IMR-90 (cell line): ENCODE measurements at regions not wholly inside any gene's neighbourhood (a gene's known extent, or its start where the extent isn't known, plus 50 kb on each side); places are given as distances from the start of the nearest gene placed in this dataset.

Experiments
- ATAC-seq: fragments of 200-7000 bp; cut with Tn5 transposase; 2 replicates; pipeline ENCODE4 v1.9.1; 2020; ENCODE audit warnings: low read depth, mild to moderate bottlenecking, moderate library complexity
- BruUV-seq: library from RNA; stranded (reverse); fragments of 400-500 nt; replicated peaks from 2 replicates; lab custom pipeline; 2021; lab: Mats Ljungman, UMichigan
- CTCF ChIA-PET: fragments of 300-600 bp; formaldehyde crosslinking; extraction: SDS; loops from one replicate; lab custom pipeline; 2021; ENCODE audit warnings: antibody characterized with exemption; lab: Yijun Ruan, JAX
- POLR2A ChIA-PET: fragments of 300-600 bp; sonication (Branson Sonifier 250); formaldehyde crosslinking; loops from one replicate; lab custom pipeline; 2022; ENCODE audit warnings: antibody characterized with exemption; ENCODE audit not compliant: unreplicated experiment; lab: Charles Lee
- DNase-seq: peaks from one replicate; pipeline ENCODE4 v3.0.0; 2013
- H2AFZ ChIP-seq: replicated peaks from 2 replicates; pipeline ENCODE3; 2013; ENCODE audit warnings: low read length, mild to moderate bottlenecking; ENCODE audit not compliant: poor library complexity
- H2AK5ac ChIP-seq: 2 replicates; pipeline ENCODE4 v1.6.1; 2013; ENCODE audit warnings: low read depth, low read length, inconsistent platforms
- H2AK9ac ChIP-seq: replicated peaks from 2 replicates; pipeline ENCODE3; 2013; ENCODE audit warnings: mild to moderate bottlenecking, low read depth, low read length, moderate library complexity; ENCODE audit not compliant: poor library complexity
- H2BK120ac ChIP-seq: 2 replicates; pipeline ENCODE4 v1.6.1; 2013; ENCODE audit warnings: low read depth, low read length, inconsistent platforms
- H2BK15ac ChIP-seq: 3 replicates; pipeline ENCODE4 v1.6.1; 2013; ENCODE audit warnings: low read depth, low read length, inconsistent platforms
- H2BK20ac ChIP-seq: 2 replicates; pipeline ENCODE4 v1.6.1; 2013; ENCODE audit warnings: low read depth, mild to moderate bottlenecking, inconsistent platforms, low read length, moderate library complexity
- H2BK5ac ChIP-seq: 2 replicates; pipeline ENCODE4 v1.6.1; 2013; ENCODE audit warnings: mild to moderate bottlenecking, low read depth, low read length, inconsistent platforms; ENCODE audit not compliant: poor library complexity, severe bottlenecking
- H3K14ac ChIP-seq: replicated peaks from 2 replicates; pipeline ENCODE4 v1.6.1; 2013; ENCODE audit warnings: low read depth, low read length, inconsistent platforms
- H3K18ac ChIP-seq: 2 replicates; pipeline ENCODE4 v1.6.1; 2013; ENCODE audit warnings: low read depth, low read length, control low read depth
- H3K23ac ChIP-seq: 2 replicates; pipeline ENCODE4 v1.6.1; 2013; ENCODE audit warnings: low read depth, low read length, inconsistent platforms
- H3K27ac ChIP-seq: 2 replicates; pipeline ENCODE4 v1.5.1; 2013; ENCODE audit warnings: mild to moderate bottlenecking, control low read depth, low read length; ENCODE audit not compliant: insufficient read depth
- H3K27me3 ChIP-seq: 2 replicates; pipeline ENCODE4 v1.6.1; 2013; ENCODE audit warnings: low read length; ENCODE audit not compliant: control insufficient read depth, insufficient read depth
- H3K36me3 ChIP-seq: 2 replicates; pipeline ENCODE4 v1.6.1; 2013; ENCODE audit warnings: low read length, mixed read lengths; ENCODE audit not compliant: control insufficient read depth, insufficient read depth
- H3K4ac ChIP-seq: 2 replicates; pipeline ENCODE4 v1.6.1; 2013; ENCODE audit warnings: low read depth, low read length, inconsistent platforms
- H3K4me1 ChIP-seq: 2 replicates; pipeline ENCODE4 v1.6.1; 2013; ENCODE audit warnings: low read length, mixed read lengths; ENCODE audit not compliant: control insufficient read depth, insufficient read depth
- H3K4me2 ChIP-seq: 2 replicates; pipeline ENCODE4 v1.6.1; 2013; ENCODE audit warnings: low read depth, mild to moderate bottlenecking, control low read depth, low read length, moderate library complexity
- H3K4me3 ChIP-seq: 2 replicates; pipeline ENCODE4 v1.5.1; 2013; ENCODE audit warnings: low read depth, mild to moderate bottlenecking, control low read depth, low read length, moderate library complexity; ENCODE audit not compliant: insufficient read depth
- H3K56ac ChIP-seq: 2 replicates; pipeline ENCODE4 v1.6.1; 2013; ENCODE audit warnings: low read length, inconsistent platforms; ENCODE audit not compliant: insufficient read depth; ENCODE audit errors: extremely low read depth
- H3K79me1 ChIP-seq, 2 experiments: 2 replicates each; pipeline ENCODE4 v1.6.1; 2013; ENCODE audit warnings: low read length in 2 of 2, inconsistent platforms in 1 of 2, low read depth in 1 of 2
- H3K9ac ChIP-seq: 2 replicates; pipeline ENCODE4 v1.6.1; 2013; ENCODE audit warnings: low read depth, low read length, control low read depth
- H3K9me1 ChIP-seq: 2 replicates; pipeline ENCODE4 v1.6.1; 2013; ENCODE audit warnings: low read length, inconsistent platforms; ENCODE audit not compliant: insufficient read depth
- H3K9me3 ChIP-seq: 2 replicates; pipeline ENCODE4 v1.6.1; 2013; ENCODE audit warnings: low read length; ENCODE audit not compliant: control insufficient read depth, insufficient read depth
- H4K20me1 ChIP-seq: 2 replicates; pipeline ENCODE4 v1.6.1; 2013; ENCODE audit warnings: low read length, inconsistent platforms; ENCODE audit not compliant: insufficient read depth
- H4K5ac ChIP-seq: 2 replicates; pipeline ENCODE4 v1.6.1; 2013; ENCODE audit warnings: mild to moderate bottlenecking, low read depth, low read length, control low read depth
- H4K8ac ChIP-seq, 2 experiments: 2 replicates each; pipeline ENCODE4 v1.6.1; 2013; ENCODE audit warnings: low read depth in 2 of 2, low read length in 2 of 2, control low read depth in 1 of 2, inconsistent platforms in 1 of 2
- H4K91ac ChIP-seq: 2 replicates; pipeline ENCODE4 v1.6.1; 2013; ENCODE audit warnings: low read depth, low read length, inconsistent platforms; ENCODE audit not compliant: insufficient read depth
- BHLHE40 ChIP-seq: fragments of 150-350 bp; IDR thresholded peaks from 2 replicates; pipeline ENCODE4 v1.6.1; 2016; ENCODE audit warnings: mild to moderate bottlenecking, low read depth, low read length
- CEBPB ChIP-seq: IDR thresholded peaks from 2 replicates; pipeline ENCODE4 v1.6.1; 2012; ENCODE audit warnings: low read depth, low read length, improper control_type of control experiment
- CHD1 ChIP-seq: IDR thresholded peaks from 2 replicates; pipeline ENCODE4 v1.6.1; 2012; ENCODE audit warnings: low read depth, low read length, improper control_type of control experiment
- FOS ChIP-seq: fragments of 150-350 bp; IDR thresholded peaks from 2 replicates; pipeline ENCODE4 v1.6.1; 2016; ENCODE audit warnings: low read depth, low read length
- MAFK ChIP-seq: IDR thresholded peaks from 2 replicates; pipeline ENCODE4 v1.6.1; 2012; ENCODE audit warnings: low read depth, low read length, improper control_type of control experiment
- MAZ ChIP-seq: IDR thresholded peaks from 2 replicates; pipeline ENCODE4 v1.6.1; 2012; ENCODE audit warnings: low read depth, mild to moderate bottlenecking, low read length, improper control_type of control experiment, moderate library complexity, borderline replicate concordance
- MXI1 ChIP-seq: IDR thresholded peaks from 2 replicates; pipeline ENCODE4 v1.6.1; 2012; ENCODE audit warnings: low read depth, mild to moderate bottlenecking, low read length, moderate library complexity, borderline replicate concordance
- NFE2L2 ChIP-seq: fragments of 150-350 bp; IDR thresholded peaks from 2 replicates; pipeline ENCODE4 v1.6.1; 2016; ENCODE audit warnings: low read depth, mild to moderate bottlenecking, low read length
- RAD21 ChIP-seq: IDR thresholded peaks from 2 replicates; pipeline ENCODE4 v1.6.1; 2012; ENCODE audit warnings: low read length, improper control_type of control experiment
- RCOR1 ChIP-seq: IDR thresholded peaks from 2 replicates; pipeline ENCODE4 v1.6.1; 2012; ENCODE audit warnings: mild to moderate bottlenecking, low read length, improper control_type of control experiment; ENCODE audit not compliant: insufficient replicate concordance
- RFX5 ChIP-seq: IDR thresholded peaks from 2 replicates; pipeline ENCODE4 v1.8.0; 2012; ENCODE audit warnings: low read depth, mild to moderate bottlenecking, low read length, moderate library complexity
- SMC3 ChIP-seq: fragments of 150-350 bp; IDR thresholded peaks from 2 replicates; pipeline ENCODE4 v1.6.1; 2016; ENCODE audit warnings: low read depth, mild to moderate bottlenecking, antibody characterized with exemption, low read length, moderate library complexity
- whole genome bisulfite sequencing, 2 experiments: methylation state at CpG; one replicate each; pipeline versions ENCODE4 v1.1.5 to v1.1.7; 2013; ENCODE audit warnings: missing lambda C conversion rate in 2 of 2; ENCODE audit not compliant: insufficient read length in 1 of 2; ENCODE audit errors: extremely low coverage in 2 of 2; 5-methylcytosine and 5-hydroxymethylcytosine counted together
- dilution Hi-C: fragments of 300-500 bp; cut with HindIII; formaldehyde crosslinking; loops from one replicate; pipeline ENCODE4 v1.14.3; 2018; ENCODE audit warnings: low sequenced_read_pairs; ENCODE audit not compliant: unreplicated experiment
- in situ Hi-C: fragments of 300-500 bp; cut with MboI; formaldehyde crosslinking; loops from 3 replicates; pipeline ENCODE4 v1.14.3; 2019; ENCODE audit warnings: low sequenced_read_pairs, inconsistent platforms, mixed read lengths
- intact Hi-C: fragments of 100-400 bp; cut with micrococcal nuclease; formaldehyde crosslinking; loops from 2 replicates; pipeline ENCODE4 v1.10.0; 2022
- TF ChIP-seq, protein P1 (sequence below): fragments of 150-350 bp; IDR thresholded peaks from 2 replicates; pipeline ENCODE4 v1.6.1; 2017; ENCODE audit warnings: mild to moderate bottlenecking, antibody characterized with exemption, low read length, low read depth
- TF ChIP-seq, protein P2 (sequence below): fragments of 150-350 bp; IDR thresholded peaks from 2 replicates; pipeline ENCODE4 v1.6.1; 2016; ENCODE audit warnings: low read depth, mild to moderate bottlenecking, low read length, moderate library complexity, borderline replicate concordance
- TF ChIP-seq, protein P3 (sequence below): conservative IDR thresholded peaks from 2 replicates; pipeline ENCODE4 v1.5.1; 2012; ENCODE audit warnings: mild to moderate bottlenecking, low read depth, low read length, improper control_type of control experiment

DNA sequence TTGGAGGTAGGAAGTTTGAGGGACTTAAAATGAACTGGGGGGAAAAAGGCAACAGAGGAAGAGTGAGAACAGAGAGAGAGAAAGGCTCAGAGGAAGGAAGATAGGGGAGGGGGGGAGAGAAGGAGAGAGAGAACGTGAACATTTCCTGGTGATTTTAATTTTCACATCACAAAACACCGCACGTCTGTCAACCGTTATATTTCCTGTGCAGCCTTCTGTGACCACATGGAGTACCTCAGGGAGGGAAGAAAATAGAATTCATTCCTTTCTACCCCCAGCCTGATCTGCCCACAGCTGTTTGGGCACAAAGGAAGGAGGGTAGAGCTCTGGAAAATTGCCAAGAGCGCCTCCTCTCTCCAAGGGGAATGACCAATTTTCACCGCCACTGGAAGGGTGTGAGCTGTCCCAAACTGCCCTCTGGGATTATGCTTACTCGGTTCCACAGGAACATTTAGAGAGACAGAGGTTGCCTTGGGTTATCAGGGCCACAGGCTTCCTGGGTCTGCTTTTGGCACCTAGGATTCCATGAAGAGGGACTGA is 135.7 kb upstream of the MAMLD1 start:
- no peak overlapping the region for H2BK5ac ChIP-seq
- no peaks in the 10 kb centered on the region for H3K9me1 ChIP-seq
- no peak overlapping the region for H2BK15ac ChIP-seq
- no peaks in the 10 kb centered on the region for H3K9me3 ChIP-seq
- ChIA-PET POLR2A (no interaction called here), CTCF (no interaction called here)
- H3K4me2 ChIP-seq: no peak overlapping the region
- DNase-seq (no peak), ATAC-seq (no peak)
- no peak overlapping the region for H2AK5ac ChIP-seq
- peaks cover 4% of the 10 kb centered on the region for H3K27me3 ChIP-seq
- H4K91ac ChIP-seq: no peak overlapping the region
- in situ Hi-C loops: no loop called here
- no peak overlapping the region for H3K4me3 ChIP-seq
- TF ChIP-seq MAZ (no peak), NFE2L2 (no peak), MAFK (no peak), FOS (no peak), RCOR1 (no peak), CHD1 (no peak), MXI1 (no peak), RFX5 (no peak), SMC3 (no peak), CEBPB (no peak), BHLHE40 (no peak), RAD21 (no peak)
- TF ChIP-seq, protein P1, sequence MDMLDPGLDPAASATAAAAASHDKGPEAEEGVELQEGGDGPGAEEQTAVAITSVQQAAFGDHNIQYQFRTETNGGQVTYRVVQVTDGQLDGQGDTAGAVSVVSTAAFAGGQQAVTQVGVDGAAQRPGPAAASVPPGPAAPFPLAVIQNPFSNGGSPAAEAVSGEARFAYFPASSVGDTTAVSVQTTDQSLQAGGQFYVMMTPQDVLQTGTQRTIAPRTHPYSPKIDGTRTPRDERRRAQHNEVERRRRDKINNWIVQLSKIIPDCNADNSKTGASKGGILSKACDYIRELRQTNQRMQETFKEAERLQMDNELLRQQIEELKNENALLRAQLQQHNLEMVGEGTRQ: no peak
- TF ChIP-seq, protein P2, sequence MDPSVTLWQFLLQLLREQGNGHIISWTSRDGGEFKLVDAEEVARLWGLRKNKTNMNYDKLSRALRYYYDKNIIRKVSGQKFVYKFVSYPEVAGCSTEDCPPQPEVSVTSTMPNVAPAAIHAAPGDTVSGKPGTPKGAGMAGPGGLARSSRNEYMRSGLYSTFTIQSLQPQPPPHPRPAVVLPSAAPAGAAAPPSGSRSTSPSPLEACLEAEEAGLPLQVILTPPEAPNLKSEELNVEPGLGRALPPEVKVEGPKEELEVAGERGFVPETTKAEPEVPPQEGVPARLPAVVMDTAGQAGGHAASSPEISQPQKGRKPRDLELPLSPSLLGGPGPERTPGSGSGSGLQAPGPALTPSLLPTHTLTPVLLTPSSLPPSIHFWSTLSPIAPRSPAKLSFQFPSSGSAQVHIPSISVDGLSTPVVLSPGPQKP: no peak
- TF ChIP-seq, protein P3, sequence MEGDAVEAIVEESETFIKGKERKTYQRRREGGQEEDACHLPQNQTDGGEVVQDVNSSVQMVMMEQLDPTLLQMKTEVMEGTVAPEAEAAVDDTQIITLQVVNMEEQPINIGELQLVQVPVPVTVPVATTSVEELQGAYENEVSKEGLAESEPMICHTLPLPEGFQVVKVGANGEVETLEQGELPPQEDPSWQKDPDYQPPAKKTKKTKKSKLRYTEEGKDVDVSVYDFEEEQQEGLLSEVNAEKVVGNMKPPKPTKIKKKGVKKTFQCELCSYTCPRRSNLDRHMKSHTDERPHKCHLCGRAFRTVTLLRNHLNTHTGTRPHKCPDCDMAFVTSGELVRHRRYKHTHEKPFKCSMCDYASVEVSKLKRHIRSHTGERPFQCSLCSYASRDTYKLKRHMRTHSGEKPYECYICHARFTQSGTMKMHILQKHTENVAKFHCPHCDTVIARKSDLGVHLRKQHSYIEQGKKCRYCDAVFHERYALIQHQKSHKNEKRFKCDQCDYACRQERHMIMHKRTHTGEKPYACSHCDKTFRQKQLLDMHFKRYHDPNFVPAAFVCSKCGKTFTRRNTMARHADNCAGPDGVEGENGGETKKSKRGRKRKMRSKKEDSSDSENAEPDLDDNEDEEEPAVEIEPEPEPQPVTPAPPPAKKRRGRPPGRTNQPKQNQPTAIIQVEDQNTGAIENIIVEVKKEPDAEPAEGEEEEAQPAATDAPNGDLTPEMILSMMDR: no peak
- H2BK20ac ChIP-seq: no peak overlapping the region
- no peaks in the 10 kb centered on the region for H3K4me1 ChIP-seq
- no TSS peak for BruUV-seq
- H4K5ac ChIP-seq: no peak overlapping the region
- H3K4ac ChIP-seq: no peak overlapping the region
- no peak overlapping the region for H4K8ac ChIP-seq
- H3K23ac ChIP-seq: no peak overlapping the region
- intact Hi-C loops: no loop called here
- H3K56ac ChIP-seq: no peak overlapping the region
- H4K20me1 ChIP-seq: no peaks in the 10 kb centered on the region
- no peaks in the 10 kb centered on the region for H3K36me3 ChIP-seq
- no peak overlapping the region for H3K27ac ChIP-seq
- no CpG with 5 or more reads among the region's 7 CpGs for WGBS, 2 experiments
- H3K9ac ChIP-seq: no peak overlapping the region
- no peak overlapping the region for H3K18ac ChIP-seq
- dilution Hi-C loops: no loop called here
- no peak overlapping the region for H2AFZ ChIP-seq
- no peak overlapping the region for H2AK9ac ChIP-seq
- H3K79me1 ChIP-seq: no peaks in the 10 kb centered on the region
- H2BK120ac ChIP-seq: no peak overlapping the region
- no peak overlapping the region for H3K14ac ChIP-seq
